ENCODE measurements at regions not wholly inside any gene's neighbourhood (a gene's known extent, or its start where the extent isn't known, plus 50 kb on each side); places are given as distances from the start of the nearest gene placed in this dataset.

DNA sequence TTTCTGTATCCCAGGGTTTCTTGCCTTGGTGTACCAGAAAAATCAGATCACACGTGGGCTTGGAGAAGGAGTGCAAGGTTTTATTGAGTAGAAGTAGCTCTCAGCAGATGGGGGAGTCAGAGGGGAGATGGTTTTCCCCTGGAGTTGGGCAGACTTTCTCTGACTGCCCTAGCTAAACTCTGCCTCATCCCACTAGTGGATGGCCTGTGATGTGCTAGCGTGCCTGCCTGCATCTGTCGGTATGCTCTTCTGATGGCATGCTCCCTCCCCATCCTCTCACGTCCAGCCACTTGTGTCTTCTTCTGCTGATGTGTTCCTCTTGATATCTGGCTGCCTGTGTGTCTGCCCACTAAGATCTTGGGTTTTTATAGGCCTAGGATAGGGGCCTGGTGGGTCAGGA lies 616.1 kb upstream of the RGMB start:
- TF ChIP-seq, protein P1, sequence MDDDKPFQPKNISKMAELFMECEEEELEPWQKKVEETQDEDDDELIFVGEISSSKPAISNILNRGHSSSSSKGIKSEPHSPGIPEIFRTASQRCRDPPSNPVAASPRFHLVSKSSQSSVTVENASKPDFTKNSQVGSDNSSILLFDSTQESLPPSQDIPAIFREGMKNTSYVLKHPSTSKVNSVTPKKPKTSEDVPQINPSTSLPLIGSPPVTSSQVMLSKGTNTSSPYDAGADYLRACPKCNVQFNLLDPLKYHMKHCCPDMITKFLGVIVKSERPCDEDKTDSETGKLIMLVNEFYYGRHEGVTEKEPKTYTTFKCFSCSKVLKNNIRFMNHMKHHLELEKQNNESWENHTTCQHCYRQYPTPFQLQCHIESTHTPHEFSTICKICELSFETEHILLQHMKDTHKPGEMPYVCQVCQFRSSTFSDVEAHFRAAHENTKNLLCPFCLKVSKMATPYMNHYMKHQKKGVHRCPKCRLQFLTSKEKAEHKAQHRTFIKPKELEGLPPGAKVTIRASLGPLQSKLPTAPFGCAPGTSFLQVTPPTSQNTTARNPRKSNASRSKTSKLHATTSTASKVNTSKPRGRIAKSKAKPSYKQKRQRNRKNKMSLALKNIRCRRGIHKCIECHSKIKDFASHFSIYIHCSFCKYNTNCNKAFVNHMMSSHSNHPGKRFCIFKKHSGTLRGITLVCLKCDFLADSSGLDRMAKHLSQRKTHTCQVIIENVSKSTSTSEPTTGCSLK (tag by site-specific recombination; IDR thresholded peaks at IDR 0.05): no peak
- TF ChIP-seq KLF1 (tag by site-specific recombination; IDR thresholded peaks at IDR 0.05): no peak
- TF ChIP-seq, protein P2, sequence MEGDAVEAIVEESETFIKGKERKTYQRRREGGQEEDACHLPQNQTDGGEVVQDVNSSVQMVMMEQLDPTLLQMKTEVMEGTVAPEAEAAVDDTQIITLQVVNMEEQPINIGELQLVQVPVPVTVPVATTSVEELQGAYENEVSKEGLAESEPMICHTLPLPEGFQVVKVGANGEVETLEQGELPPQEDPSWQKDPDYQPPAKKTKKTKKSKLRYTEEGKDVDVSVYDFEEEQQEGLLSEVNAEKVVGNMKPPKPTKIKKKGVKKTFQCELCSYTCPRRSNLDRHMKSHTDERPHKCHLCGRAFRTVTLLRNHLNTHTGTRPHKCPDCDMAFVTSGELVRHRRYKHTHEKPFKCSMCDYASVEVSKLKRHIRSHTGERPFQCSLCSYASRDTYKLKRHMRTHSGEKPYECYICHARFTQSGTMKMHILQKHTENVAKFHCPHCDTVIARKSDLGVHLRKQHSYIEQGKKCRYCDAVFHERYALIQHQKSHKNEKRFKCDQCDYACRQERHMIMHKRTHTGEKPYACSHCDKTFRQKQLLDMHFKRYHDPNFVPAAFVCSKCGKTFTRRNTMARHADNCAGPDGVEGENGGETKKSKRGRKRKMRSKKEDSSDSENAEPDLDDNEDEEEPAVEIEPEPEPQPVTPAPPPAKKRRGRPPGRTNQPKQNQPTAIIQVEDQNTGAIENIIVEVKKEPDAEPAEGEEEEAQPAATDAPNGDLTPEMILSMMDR (tag by site-specific recombination; IDR thresholded peaks at IDR 0.05): no peak
- TF ChIP-seq, protein P3, sequence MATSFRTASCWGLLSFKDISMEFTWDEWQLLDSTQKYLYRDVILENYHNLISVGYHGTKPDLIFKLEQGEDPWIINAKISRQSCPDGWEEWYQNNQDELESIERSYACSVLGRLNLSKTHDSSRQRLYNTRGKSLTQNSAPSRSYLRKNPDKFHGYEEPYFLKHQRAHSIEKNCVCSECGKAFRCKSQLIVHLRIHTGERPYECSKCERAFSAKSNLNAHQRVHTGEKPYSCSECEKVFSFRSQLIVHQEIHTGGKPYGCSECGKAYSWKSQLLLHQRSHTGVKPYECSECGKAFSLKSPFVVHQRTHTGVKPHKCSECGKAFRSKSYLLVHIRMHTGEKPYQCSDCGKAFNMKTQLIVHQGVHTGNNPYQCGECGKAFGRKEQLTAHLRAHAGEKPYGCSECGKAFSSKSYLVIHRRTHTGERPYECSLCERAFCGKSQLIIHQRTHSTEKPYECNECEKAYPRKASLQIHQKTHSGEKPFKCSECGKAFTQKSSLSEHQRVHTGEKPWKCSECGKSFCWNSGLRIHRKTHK (tag by site-specific recombination; IDR thresholded peaks at IDR 0.05): no peak
- TF ChIP-seq, protein P4, sequence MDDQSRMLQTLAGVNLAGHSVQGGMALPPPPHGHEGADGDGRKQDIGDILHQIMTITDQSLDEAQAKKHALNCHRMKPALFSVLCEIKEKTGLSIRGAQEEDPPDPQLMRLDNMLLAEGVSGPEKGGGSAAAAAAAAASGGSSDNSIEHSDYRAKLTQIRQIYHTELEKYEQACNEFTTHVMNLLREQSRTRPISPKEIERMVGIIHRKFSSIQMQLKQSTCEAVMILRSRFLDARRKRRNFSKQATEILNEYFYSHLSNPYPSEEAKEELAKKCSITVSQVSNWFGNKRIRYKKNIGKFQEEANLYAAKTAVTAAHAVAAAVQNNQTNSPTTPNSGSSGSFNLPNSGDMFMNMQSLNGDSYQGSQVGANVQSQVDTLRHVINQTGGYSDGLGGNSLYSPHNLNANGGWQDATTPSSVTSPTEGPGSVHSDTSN (CRISPR knock-in tag; IDR thresholded peaks at IDR 0.05): no peak
- TF ChIP-seq, protein P5, sequence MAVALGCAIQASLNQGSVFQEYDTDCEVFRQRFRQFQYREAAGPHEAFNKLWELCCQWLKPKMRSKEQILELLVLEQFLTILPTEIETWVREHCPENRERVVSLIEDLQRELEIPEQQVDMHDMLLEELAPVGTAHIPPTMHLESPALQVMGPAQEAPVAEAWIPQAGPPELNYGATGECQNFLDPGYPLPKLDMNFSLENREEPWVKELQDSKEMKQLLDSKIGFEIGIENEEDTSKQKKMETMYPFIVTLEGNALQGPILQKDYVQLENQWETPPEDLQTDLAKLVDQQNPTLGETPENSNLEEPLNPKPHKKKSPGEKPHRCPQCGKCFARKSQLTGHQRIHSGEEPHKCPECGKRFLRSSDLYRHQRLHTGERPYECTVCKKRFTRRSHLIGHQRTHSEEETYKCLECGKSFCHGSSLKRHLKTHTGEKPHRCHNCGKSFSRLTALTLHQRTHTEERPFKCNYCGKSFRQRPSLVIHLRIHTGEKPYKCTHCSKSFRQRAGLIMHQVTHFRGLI (tag by site-specific recombination; IDR thresholded peaks at IDR 0.05): no peak
- no peak for TF ChIP-seq ZNF274 (IDR thresholded peaks at IDR 0.05; ENCODE audit: low read length)
- no peak for TF ChIP-seq ZNF274 (tag by site-specific recombination; IDR thresholded peaks at IDR 0.05; ENCODE audit: borderline replicate concordance)
- no peak for TF ChIP-seq ZNF48 (tag by site-specific recombination; IDR thresholded peaks at IDR 0.05)
- TF ChIP-seq ZNF76 (tag by site-specific recombination; IDR thresholded peaks at IDR 0.05; ENCODE audit: borderline replicate concordance, low read depth): no peak
- TF ChIP-seq, protein P6, sequence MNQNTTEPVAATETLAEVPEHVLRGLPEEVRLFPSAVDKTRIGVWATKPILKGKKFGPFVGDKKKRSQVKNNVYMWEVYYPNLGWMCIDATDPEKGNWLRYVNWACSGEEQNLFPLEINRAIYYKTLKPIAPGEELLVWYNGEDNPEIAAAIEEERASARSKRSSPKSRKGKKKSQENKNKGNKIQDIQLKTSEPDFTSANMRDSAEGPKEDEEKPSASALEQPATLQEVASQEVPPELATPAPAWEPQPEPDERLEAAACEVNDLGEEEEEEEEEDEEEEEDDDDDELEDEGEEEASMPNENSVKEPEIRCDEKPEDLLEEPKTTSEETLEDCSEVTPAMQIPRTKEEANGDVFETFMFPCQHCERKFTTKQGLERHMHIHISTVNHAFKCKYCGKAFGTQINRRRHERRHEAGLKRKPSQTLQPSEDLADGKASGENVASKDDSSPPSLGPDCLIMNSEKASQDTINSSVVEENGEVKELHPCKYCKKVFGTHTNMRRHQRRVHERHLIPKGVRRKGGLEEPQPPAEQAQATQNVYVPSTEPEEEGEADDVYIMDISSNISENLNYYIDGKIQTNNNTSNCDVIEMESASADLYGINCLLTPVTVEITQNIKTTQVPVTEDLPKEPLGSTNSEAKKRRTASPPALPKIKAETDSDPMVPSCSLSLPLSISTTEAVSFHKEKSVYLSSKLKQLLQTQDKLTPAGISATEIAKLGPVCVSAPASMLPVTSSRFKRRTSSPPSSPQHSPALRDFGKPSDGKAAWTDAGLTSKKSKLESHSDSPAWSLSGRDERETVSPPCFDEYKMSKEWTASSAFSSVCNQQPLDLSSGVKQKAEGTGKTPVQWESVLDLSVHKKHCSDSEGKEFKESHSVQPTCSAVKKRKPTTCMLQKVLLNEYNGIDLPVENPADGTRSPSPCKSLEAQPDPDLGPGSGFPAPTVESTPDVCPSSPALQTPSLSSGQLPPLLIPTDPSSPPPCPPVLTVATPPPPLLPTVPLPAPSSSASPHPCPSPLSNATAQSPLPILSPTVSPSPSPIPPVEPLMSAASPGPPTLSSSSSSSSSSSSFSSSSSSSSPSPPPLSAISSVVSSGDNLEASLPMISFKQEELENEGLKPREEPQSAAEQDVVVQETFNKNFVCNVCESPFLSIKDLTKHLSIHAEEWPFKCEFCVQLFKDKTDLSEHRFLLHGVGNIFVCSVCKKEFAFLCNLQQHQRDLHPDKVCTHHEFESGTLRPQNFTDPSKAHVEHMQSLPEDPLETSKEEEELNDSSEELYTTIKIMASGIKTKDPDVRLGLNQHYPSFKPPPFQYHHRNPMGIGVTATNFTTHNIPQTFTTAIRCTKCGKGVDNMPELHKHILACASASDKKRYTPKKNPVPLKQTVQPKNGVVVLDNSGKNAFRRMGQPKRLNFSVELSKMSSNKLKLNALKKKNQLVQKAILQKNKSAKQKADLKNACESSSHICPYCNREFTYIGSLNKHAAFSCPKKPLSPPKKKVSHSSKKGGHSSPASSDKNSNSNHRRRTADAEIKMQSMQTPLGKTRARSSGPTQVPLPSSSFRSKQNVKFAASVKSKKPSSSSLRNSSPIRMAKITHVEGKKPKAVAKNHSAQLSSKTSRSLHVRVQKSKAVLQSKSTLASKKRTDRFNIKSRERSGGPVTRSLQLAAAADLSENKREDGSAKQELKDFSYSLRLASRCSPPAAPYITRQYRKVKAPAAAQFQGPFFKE (tag by site-specific recombination; IDR thresholded peaks at IDR 0.05; ENCODE audit: borderline replicate concordance): no peak
- no peak for TF ChIP-seq ZBTB8A (tag by site-specific recombination; IDR thresholded peaks at IDR 0.05)
- no peak for TF ChIP-seq ZNF660 (tag by site-specific recombination; IDR thresholded peaks at IDR 0.05)
- TF ChIP-seq KLF9 (tag by site-specific recombination; IDR thresholded peaks at IDR 0.05; ENCODE audit: low read depth): no peak
